GM12892 (cell line): ENCODE measurements at regions not wholly inside any gene's neighbourhood (a gene's known extent, or its start where the extent isn't known, plus 50 kb on each side); places are given as distances from the start of the nearest gene placed in this dataset.

Experiments used
- DNase-seq: peaks from one replicate; pipeline ENCODE4 v3.0.0; 2011; ENCODE audit not compliant: insufficient read length
- FAIRE-seq: peaks from 2 replicates; lab custom pipeline; 2011; peaks lifted over from hg19 to GRCh38; lab: Jason Lieb, UNC
- POLR2A ChIP-seq: IDR thresholded peaks from 2 replicates; pipeline ENCODE4 v1.6.1; 2011; ENCODE audit warnings: low read depth, low read length, control low read depth
- POLR2AphosphoS5 ChIP-seq: IDR thresholded peaks from 2 replicates; pipeline ENCODE4 v1.6.1; 2011; ENCODE audit warnings: low read depth, low read length, control low read depth
- TAF1 ChIP-seq: IDR thresholded peaks from 2 replicates; pipeline ENCODE4 v1.6.1; 2011; ENCODE audit warnings: low read depth, mild to moderate bottlenecking, control low read depth, low read length, borderline replicate concordance

- TF ChIP-seq POLR2A, result no peak
- TF ChIP-seq TAF1, result no peak
- TF ChIP-seq POLR2AphosphoS5, result no peak
- no peak for FAIRE-seq
- no peak for DNase-seq
Observed at GRCh38 chr2:228408529-228409227, 227.2 kb upstream of the SPHKAP start.

- no peak for TF ChIP-seq POLR2AphosphoS5
- TF ChIP-seq POLR2A, result no peak
- no peak for TF ChIP-seq TAF1
- DNase-seq, result no peak
- no peak for FAIRE-seq
Observed at GRCh38 chr2:228407821-228408220, 226.3 kb upstream of the SPHKAP start.

- DNase-seq, result no peak
- peak; percentile 60 for FAIRE-seq
- TF ChIP-seq POLR2AphosphoS5 (no peak), POLR2A (no peak), TAF1 (no peak)
Observed at GRCh38 chr2:228401065-228401912, 219.8 kb upstream of the SPHKAP start.

- TF ChIP-seq POLR2A (no peak), POLR2AphosphoS5 (no peak), TAF1 (no peak)
- FAIRE-seq (no peak), DNase-seq (no peak)
Observed at GRCh38 chr2:228387776-228388175, 206.3 kb upstream of the SPHKAP start.

GRCh38 chr2:228378696-228379425 lies 197.4 kb upstream of the SPHKAP start:
- TF ChIP-seq TAF1 (no peak), POLR2A (no peak)
- FAIRE-seq (no peak), DNase-seq (no peak)

GRCh38 chr2:228378233-228378632 lies 196.7 kb upstream of the SPHKAP start:
- TF ChIP-seq TAF1 (no peak), POLR2AphosphoS5 (no peak), POLR2A (no peak)
- DNase-seq, result no peak
- FAIRE-seq, result no peak

GRCh38 chr2:228377533-228377932 lies 196.0 kb upstream of the SPHKAP start:
- no peak for DNase-seq
- FAIRE-seq, result no peak

GRCh38 chr2:228374741-228375140 lies 193.3 kb upstream of the SPHKAP start:
- no peak for FAIRE-seq
- no peak for DNase-seq
- TF ChIP-seq TAF1 (no peak), POLR2AphosphoS5 (no peak), POLR2A (no peak)

More at GRCh38 chr2:228377533-228377932, 196.0 kb upstream of the SPHKAP start:
- TF ChIP-seq POLR2AphosphoS5 (no peak), POLR2A (no peak), TAF1 (no peak)

- no peak for FAIRE-seq
- TF ChIP-seq TAF1, result no peak
- no peak for TF ChIP-seq POLR2A
- no peak for TF ChIP-seq POLR2AphosphoS5
Observed at GRCh38 chr2:228373191-228373590, 191.7 kb upstream of the SPHKAP start.

GRCh38 chr2:228372212-228372611 lies 190.7 kb upstream of the SPHKAP start:
- no peak for DNase-seq
- no peak for FAIRE-seq
- TF ChIP-seq POLR2A (no peak), TAF1 (no peak), POLR2AphosphoS5 (no peak)

More at GRCh38 chr2:228373191-228373590, 191.7 kb upstream of the SPHKAP start:
- no peak for DNase-seq
